Esophagus (tissue), 2 donors: ENCODE measurements at regions not wholly inside any gene's neighbourhood (a gene's known extent, or its start where the extent isn't known, plus 50 kb on each side); places are given as distances from the start of the nearest gene placed in this dataset.
A peak's percentile ranks its signal among the peaks of the same experiment; 100 is the strongest.

Experiments used
- H3K27ac ChIP-seq, 2 donors: one replicate each; pipeline ENCODE4 v1.5.1; 2013; ENCODE audit warnings: low read depth in 2 of 2, mild to moderate bottlenecking in 2 of 2, inconsistent platforms in 1 of 2, low read length in 1 of 2, moderate library complexity in 1 of 2
- H3K27me3 ChIP-seq, 2 donors: one replicate each; pipeline ENCODE4 v1.6.1; 2013; ENCODE audit warnings: low read length in 2 of 2, control low read depth in 1 of 2, mild to moderate bottlenecking in 1 of 2; ENCODE audit not compliant: insufficient read depth in 2 of 2, control insufficient read depth in 1 of 2
- H3K36me3 ChIP-seq, 2 donors: one replicate each; pipeline ENCODE4 v1.6.1; 2013; ENCODE audit warnings: low read length in 1 of 2; ENCODE audit not compliant: control insufficient read depth in 2 of 2, insufficient read depth in 2 of 2
- H3K4me1 ChIP-seq, 2 donors: one replicate each; pipeline ENCODE4 v1.6.1; 2013; ENCODE audit warnings: low read length in 1 of 2; ENCODE audit not compliant: control insufficient read depth in 2 of 2, insufficient read depth in 2 of 2
- H3K4me3 ChIP-seq, 2 donors: one replicate each; pipeline ENCODE4 v1.5.1; 2013; ENCODE audit warnings: low read length in 2 of 2, mild to moderate bottlenecking in 2 of 2, low read depth in 1 of 2, moderate library complexity in 1 of 2
- H3K9me3 ChIP-seq, 2 donors: one replicate each; pipeline ENCODE4 v1.6.1; 2013; ENCODE audit warnings: mild to moderate bottlenecking in 2 of 2, low read depth in 1 of 2, low read length in 1 of 2, moderate library complexity in 1 of 2; ENCODE audit not compliant: control insufficient read depth in 2 of 2, insufficient read depth in 1 of 2
- WGBS, 2 donors: extraction: QIAGEN DNeasy Blood & Tissue Kit; methylation state at CpG; one replicate each; pipeline ENCODE4 v1.1.7; 2013; 5-methylcytosine and 5-hydroxymethylcytosine counted together
- donor health status: healthy with polysubstance abuse.
- donor health status: Bipolar disorder and iron deficiency.

GRCh38 chr7:22550514-22551030, 50.6 kb upstream of the STEAP1B start:
- Histone ChIP-seq H3K36me3 (no peaks in the 10 kb centered on the region), H3K9me3 (no peaks in the 10 kb centered on the region), H3K4me1 (peaks cover 7 to 9% of the 10 kb centered on the region in 2 donors), H3K27ac (no peak overlapping the region), H3K4me3 (peak overlapping the region in 1 of 2 donors; percentile 20), H3K27me3 (no peaks in the 10 kb centered on the region)
- 40 to 44% methylated on average over 6 of the region's 6 CpGs for WGBS, 2 donors

DNA sequence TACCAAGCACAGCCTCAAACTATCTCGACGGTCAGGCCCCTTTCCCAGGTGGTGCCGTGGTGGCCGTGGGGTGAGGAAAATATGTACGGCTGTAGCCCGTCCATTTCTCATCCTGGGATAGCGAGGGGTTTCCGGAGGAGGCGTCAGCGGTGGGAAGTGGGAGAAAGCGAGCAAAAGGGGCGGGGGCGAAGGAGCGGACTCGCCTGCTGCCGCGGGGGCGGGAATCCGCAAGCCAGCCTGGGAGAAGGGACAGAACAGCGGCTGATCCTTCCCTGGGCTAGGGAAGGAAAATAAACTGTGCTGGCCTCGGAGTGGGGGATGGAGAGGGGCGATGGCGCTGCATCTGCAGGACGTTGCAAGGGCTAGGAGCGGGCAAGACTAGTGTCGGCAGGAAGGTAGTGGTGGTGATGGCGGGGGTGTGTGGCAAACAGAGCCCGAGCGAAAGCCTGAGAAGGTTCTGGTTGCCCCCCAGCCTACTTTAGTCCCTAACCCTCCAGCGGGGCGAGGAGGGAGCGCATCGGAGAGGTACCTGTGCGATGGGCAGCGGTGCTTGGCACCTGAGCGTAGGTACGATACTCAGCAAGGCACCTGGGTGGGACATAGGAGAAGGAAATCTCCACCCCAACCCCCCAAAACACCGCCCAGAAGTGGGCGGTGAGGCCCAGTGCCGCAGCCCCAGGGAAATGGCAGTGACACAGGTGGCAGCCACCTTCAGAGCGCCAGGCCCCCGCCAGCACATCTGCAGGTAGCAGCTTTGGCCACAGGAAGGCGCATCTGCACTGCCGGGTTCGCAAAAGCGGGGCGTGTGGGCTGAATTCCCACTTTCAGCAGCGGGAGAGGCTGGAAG, 49.9 kb upstream of the STEAP1B start:
- H3K4me1 ChIP-seq = peaks cover 7 to 9% of the 10 kb centered on the region in 2 donors
- H3K36me3 ChIP-seq = no peaks in the 10 kb centered on the region
- H3K9me3 ChIP-seq = no peaks in the 10 kb centered on the region
- 4 to 6% methylated on average over 47 to 48 of the region's 48 CpGs for WGBS, 2 donors
- H3K27me3 ChIP-seq = no peaks in the 10 kb centered on the region
- peak overlapping the region in 1 of 2 donors; percentile 20 for H3K4me3 ChIP-seq
- no peak overlapping the region for H3K27ac ChIP-seq
